ENCODE measurements at regions not wholly inside any gene's neighbourhood (a gene's known extent, or its start where the extent isn't known, plus 50 kb on each side); places are given as distances from the start of the nearest gene placed in this dataset.

DNA sequence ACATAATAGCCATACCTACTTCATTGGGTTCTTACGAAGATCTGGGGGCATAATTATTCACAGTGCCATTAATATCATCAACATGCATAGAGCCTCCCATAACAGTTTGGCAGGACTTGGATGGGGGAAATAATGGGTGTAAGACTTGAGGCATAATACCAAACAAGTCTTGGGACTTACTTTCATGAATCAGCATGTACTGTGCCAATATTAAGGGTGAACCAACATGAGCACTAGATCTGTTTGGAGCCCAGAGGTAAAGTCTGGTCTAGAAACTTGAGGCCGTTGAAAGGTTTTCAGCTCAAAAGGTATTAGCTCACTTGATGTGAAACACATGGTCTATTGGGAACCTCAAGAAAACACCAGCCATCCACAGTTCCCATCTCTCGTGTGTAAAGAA lies 56.7 kb upstream of the ZC3H11B start:
- DNase-seq (ENCODE audit: low read depth) = no peak

DNA sequence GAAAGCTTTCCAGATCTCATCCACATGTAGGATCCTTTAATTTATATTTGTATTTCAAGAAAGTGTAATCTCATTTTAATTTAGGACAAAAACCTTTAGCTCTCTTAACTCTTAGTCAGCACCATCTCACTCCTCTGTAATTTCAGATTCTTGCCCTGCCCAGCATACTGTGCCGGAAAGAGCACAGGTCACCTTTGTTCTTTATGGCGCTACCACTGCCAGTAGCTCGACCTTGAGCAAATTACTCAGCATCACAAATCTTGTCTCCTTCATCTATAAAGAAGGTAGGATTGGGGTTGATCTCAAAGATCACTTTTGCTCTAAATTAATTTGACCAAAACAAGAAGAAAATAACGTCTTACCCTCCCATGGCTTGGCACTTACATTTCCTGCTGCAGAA lies 56.1 kb upstream of the ZC3H11B start:
- DNase-seq (ENCODE audit: low read depth) = no peak

DNA sequence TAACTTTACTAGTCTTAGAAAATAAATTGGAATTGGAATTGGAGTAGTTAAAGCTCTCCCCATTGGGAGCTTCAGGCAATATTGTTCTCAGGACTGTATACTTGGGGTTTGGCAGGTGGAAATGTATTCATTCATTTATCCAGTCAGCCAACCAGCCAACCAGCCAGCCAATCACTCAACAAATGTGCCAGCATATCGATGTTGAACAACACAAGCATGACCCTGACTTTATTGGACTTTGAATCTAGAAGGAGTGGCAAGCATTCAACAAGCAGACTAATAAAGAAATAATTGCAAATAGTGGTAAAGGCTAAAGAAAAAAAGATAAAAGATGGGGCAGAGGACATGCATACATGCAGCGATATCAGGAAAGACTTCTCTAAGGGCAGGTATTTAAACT lies 55.5 kb upstream of the ZC3H11B start:
- no peak for DNase-seq (ENCODE audit: low read depth)

DNA sequence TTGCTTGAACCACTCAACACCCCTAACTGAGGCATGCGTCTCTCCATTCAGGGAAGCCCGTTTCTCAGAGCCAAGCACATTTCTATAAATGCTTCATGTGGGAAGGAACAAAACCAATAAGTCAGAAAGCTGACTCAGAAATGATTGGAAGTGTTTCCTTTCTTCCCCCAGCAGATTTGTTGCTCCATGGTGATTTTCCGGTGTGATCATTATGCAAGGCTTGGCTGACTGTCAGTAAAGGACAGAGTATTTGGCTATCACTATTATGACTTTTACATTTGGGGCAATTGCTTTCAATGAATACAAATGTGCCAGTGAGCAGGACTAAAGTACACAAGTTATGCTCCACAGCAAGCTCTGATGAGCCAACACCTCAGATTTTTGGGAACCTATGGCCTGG lies 53.3 kb upstream of the ZC3H11B start:
- no peak for DNase-seq (ENCODE audit: low read depth)

DNA sequence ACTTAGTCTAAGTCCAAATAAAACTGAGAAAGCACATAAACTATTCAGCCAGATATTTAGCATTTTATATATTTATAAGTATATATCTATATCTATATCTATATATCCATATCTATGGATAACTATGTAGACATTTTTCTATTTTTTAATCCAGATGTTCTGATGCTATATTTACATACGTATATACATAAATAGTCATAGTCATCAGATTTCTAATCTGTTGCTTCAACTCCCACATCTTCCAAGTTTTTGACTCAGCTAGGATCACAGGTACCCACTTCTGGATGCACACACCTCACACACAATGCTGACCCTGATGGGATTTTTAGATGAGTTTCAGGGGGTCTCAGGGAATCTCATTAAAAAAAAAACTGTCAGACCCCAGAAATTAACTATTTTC lies 52.2 kb upstream of the ZC3H11B start:
- DNase-seq (ENCODE audit: low read depth) = no peak

DNA sequence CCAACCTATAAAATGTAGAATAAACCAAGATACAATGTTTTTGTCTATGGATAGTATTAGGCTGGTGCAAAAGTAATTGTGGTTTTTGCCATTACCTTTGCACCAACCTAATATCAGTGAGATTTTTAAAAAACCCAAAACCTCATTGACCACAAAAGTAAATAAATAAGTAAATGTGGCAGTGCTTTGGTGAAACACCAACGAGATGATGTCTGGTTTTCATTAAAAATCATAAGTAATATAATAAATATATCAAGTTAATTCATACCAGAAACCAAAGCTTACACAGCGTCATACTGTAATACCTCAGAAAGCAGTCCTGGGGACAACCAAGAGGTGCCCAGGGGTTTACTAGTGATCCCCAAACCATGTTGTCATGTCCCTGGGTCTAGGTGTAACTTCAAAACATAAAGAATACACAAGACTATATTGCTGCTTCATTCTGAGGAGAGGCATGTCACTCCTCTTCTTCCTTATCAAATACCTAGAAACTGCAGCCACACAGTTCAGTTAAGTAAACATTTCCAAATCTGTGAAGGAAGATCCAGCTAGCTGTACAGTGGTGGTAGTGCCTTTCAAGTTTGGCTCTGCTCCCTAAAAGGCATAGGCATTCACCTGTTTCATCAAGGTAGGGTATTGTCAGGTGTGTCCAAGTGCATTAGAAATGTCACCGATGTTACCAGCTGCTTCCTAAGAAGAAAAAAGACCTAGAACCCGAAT lies 51.6 kb upstream of the ZC3H11B start:
- DNase-seq (ENCODE audit: low read depth) = no peak

Data from renal cortical epithelial cell (primary cell).